HEK293 (cell line): ENCODE measurements at regions not wholly inside any gene's neighbourhood (a gene's known extent, or its start where the extent isn't known, plus 50 kb on each side); places are given as distances from the start of the nearest gene placed in this dataset.

ENCODE experiments used
- ZNF114 ChIP-seq: fragments of 450-650 bp; formaldehyde crosslinking; IDR thresholded peaks from 2 replicates; pipeline ENCODE4 v1.5.0; 2017; ENCODE audit warnings: missing biosample characterization, missing genetic modification characterization
- ZNF423 ChIP-seq: fragments of 450-650 bp; formaldehyde crosslinking; IDR thresholded peaks from 2 replicates; pipeline ENCODE4 v1.5.1; 2016; ENCODE audit warnings: missing biosample characterization, missing genetic modification characterization
- TF ChIP-seq, protein P1 (sequence below): fragments of 450-650 bp; formaldehyde crosslinking; IDR thresholded peaks from 2 replicates; pipeline ENCODE4 v1.5.1; 2017; ENCODE audit warnings: missing biosample characterization, missing genetic modification characterization
- TF ChIP-seq, protein P2 (sequence below): fragments of 450-650 bp; formaldehyde crosslinking; IDR thresholded peaks from 2 replicates; pipeline ENCODE4 v1.5.1; 2017; ENCODE audit warnings: missing biosample characterization, missing genetic modification characterization

DNA sequence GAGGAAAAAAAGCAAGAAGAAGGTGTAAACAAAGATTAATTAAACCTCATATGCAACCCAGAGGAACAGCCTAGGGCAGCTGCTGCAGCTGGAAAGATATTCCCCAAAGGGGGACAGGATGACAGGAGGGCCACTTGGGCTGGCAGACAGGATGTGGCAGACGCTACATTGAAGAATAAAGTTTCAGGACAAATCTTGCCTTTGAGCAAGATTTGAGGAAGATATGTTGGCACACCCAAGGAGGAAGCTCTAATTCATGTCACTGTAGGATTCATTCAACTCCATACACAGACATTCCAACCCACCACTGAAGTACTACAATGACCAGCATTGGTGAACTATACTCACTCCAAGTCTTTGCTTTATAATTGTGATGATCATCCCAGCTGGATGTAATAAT lies 504.0 kb downstream of the SHQ1 start:
- TF ChIP-seq ZNF114: no peak
- TF ChIP-seq, protein P1, sequence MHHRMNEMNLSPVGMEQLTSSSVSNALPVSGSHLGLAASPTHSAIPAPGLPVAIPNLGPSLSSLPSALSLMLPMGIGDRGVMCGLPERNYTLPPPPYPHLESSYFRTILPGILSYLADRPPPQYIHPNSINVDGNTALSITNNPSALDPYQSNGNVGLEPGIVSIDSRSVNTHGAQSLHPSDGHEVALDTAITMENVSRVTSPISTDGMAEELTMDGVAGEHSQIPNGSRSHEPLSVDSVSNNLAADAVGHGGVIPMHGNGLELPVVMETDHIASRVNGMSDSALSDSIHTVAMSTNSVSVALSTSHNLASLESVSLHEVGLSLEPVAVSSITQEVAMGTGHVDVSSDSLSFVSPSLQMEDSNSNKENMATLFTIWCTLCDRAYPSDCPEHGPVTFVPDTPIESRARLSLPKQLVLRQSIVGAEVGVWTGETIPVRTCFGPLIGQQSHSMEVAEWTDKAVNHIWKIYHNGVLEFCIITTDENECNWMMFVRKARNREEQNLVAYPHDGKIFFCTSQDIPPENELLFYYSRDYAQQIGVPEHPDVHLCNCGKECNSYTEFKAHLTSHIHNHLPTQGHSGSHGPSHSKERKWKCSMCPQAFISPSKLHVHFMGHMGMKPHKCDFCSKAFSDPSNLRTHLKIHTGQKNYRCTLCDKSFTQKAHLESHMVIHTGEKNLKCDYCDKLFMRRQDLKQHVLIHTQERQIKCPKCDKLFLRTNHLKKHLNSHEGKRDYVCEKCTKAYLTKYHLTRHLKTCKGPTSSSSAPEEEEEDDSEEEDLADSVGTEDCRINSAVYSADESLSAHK (tag by site-specific recombination): no peak
- no peak for TF ChIP-seq ZNF423 (tag by site-specific recombination)
- TF ChIP-seq, protein P2, sequence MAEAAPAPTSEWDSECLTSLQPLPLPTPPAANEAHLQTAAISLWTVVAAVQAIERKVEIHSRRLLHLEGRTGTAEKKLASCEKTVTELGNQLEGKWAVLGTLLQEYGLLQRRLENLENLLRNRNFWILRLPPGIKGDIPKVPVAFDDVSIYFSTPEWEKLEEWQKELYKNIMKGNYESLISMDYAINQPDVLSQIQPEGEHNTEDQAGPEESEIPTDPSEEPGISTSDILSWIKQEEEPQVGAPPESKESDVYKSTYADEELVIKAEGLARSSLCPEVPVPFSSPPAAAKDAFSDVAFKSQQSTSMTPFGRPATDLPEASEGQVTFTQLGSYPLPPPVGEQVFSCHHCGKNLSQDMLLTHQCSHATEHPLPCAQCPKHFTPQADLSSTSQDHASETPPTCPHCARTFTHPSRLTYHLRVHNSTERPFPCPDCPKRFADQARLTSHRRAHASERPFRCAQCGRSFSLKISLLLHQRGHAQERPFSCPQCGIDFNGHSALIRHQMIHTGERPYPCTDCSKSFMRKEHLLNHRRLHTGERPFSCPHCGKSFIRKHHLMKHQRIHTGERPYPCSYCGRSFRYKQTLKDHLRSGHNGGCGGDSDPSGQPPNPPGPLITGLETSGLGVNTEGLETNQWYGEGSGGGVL (tag by site-specific recombination): no peak
